Neural progenitor cell (in vitro differentiated cells): ENCODE measurements at regions not wholly inside any gene's neighbourhood (a gene's known extent, or its start where the extent isn't known, plus 50 kb on each side); places are given as distances from the start of the nearest gene placed in this dataset.
"Not testable (repeated sequence)": the region's sequence is repeated elsewhere in the genome, so short reads cannot be mapped to it uniquely, and the experiment has no call there.

ENCODE experiments used
- CTCF ChIP-seq: fragments of 200-600 bp; sonication (generic); IDR thresholded peaks from 2 replicates; pipeline ENCODE4 v1.5.1; 2017; ENCODE audit warnings: antibody characterized with exemption, mild to moderate bottlenecking
- EZH2 ChIP-seq: fragments of 200-600 bp; sonication (generic); IDR thresholded peaks from 2 replicates; pipeline ENCODE4 v1.6.1; 2017; ENCODE audit warnings: antibody characterized with exemption, mild to moderate bottlenecking, moderate library complexity
- EZH2phosphoT487 ChIP-seq: fragments of 200-600 bp; sonication (generic); IDR thresholded peaks from 2 replicates; pipeline ENCODE4 v1.6.1; 2017; ENCODE audit warnings: antibody characterized with exemption

GRCh38 chr6:164043656-164044055 lies 629.1 kb downstream of the QKI start:
- TF ChIP-seq CTCF, EZH2phosphoT487, EZH2: not testable (repeated sequence)
